ENCODE measurements at regions not wholly inside any gene's neighbourhood (a gene's known extent, or its start where the extent isn't known, plus 50 kb on each side); places are given as distances from the start of the nearest gene placed in this dataset.

GRCh38 chr5:144880513-144880912 is 709.8 kb downstream of the KCTD16 start:
- TF ChIP-seq CTCF (IDR thresholded peaks at IDR 0.05) (no peak), ZFX (IDR thresholded peaks at IDR 0.05; ENCODE audit: borderline replicate concordance) (no peak)

Measured in 22Rv1 (cell line).